Urothelium cell line (cell line): ENCODE measurements at regions not wholly inside any gene's neighbourhood (a gene's known extent, or its start where the extent isn't known, plus 50 kb on each side); places are given as distances from the start of the nearest gene placed in this dataset.
"Not testable (repeated sequence)": the region's sequence is repeated elsewhere in the genome, so short reads cannot be mapped to it uniquely, and the experiment has no call there.

Source experiments
- DNase-seq: peaks from one replicate; pipeline ENCODE4 v3.0.0; 2011; ENCODE audit warnings: low spot score, mixed read lengths
- FAIRE-seq: peaks from 2 replicates; lab custom pipeline; 2011; peaks lifted over from hg19 to GRCh38; lab: Jason Lieb, UNC

DNA sequence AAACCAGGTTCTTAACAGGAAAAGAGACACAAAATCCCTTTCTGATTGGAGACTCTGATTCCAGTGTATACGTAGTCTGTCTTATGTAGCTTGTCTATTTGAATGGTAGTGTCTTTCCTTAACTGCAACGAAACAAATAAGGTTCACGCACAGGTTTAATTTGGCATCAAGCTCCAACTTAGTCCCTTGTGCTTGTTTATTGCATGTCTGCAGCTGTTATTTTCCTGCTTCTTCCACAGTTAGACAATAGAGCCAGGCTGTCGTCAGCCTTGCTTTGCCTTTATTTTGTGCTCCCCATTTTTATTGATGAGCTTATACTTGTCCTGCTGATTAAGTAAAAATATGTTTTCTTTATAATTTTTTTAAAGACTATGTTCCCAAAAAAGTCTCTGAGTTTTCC is 152.7 kb upstream of the CDIN1 start:
- DNase-seq (no peak), FAIRE-seq (no peak)

DNA sequence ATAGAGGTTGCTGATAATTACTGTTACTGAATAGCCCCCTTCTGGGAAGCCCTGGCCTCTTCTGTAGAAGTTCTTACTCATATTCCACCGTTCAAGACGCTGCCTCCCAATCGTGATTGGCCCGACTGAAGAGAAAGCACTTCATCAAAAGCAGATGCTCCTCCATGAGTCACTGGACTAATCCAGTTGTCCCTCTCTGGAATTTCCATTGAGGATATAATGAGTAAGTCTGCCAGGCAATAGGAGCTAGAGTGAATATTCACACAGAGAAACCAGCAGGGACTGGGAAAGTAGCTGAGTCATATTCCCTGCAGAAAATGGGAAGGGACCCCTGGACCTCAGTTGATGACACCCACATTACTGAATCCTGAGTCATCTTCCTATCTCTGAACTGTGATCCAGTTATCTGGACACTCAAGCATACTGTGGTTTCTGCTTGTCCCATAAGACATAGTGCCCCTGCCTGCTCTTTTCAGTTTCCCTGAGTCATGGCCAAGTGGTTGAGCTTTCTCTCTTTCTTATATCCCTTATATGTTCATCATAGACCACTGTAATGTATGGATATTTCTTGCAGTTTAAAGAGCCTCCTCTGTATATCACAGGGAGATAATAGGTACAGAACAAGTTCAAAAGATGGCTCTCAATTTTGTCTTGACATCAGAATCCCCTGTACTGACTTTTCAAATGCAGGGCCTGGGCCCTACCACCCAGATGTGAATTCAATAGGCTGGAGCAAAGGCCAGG is 151.2 kb upstream of the CDIN1 start:
- FAIRE-seq: no peak

DNA sequence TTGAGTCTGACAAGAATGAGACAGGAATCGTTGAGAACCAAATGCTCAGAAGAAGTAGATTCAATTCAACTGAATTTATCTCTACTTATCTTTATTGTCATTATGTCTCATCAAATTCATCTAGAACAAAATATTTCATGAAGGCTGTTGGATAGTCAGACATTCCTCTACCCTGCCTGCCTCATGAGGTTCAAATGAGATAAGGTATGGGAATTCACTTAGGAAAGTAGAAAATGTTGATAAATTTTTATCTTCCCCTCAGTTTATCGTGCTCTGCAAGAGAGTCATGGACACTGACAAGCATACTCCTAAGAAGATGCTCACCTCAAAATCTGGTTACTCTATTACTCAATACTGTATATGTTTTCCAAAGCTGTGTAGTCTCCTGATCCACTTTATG is 149.7 kb upstream of the CDIN1 start:
- no peak for FAIRE-seq
- no peak for DNase-seq

More for the DNA sequence above, 151.2 kb upstream of the CDIN1 start:
- DNase-seq: peak; percentile 80

DNA sequence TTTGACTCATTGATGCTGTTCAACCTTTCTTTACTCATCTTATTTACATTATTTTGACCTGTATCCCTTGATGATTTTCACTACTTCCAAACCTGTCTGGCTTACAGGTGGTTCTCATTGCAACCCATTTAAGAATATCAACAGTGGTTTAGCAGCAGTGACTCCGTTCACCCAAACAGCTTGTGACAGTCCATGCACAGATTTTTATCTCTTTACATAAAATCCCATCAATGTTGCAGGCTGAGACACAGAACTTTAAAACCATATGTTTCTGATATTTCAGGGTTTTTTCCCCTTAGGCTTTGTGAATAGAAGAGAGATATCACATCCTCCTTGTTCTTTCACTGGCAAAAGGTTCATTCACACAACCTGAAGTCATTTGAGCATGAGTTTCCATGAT is 149.1 kb upstream of the CDIN1 start:
- FAIRE-seq (no peak), DNase-seq (no peak)

DNA sequence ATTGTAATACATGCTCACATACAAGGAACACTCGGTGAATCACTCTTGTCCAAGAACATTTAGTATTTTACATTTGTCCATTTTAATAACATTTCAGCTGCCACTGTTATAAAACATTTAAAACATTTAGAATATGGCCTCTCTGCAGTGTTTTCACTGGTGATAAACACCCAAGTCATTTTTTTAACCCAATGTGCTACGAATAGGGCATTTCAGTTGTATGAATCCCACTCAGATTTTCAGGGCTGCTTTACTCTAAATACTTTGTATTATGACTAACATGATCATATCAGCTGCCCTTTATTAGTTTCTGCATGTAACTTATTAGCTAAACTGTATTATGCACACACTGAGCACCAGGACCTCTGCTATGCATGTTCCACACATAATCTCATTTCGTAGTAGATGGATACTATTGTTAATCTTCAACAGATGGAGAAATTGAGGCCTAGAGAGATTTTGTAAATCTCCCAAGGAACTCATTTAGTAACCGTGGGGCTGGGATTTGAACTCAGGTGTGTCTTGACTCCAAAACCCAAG is 148.6 kb upstream of the CDIN1 start:
- DNase-seq (no peak), FAIRE-seq (no peak)

DNA sequence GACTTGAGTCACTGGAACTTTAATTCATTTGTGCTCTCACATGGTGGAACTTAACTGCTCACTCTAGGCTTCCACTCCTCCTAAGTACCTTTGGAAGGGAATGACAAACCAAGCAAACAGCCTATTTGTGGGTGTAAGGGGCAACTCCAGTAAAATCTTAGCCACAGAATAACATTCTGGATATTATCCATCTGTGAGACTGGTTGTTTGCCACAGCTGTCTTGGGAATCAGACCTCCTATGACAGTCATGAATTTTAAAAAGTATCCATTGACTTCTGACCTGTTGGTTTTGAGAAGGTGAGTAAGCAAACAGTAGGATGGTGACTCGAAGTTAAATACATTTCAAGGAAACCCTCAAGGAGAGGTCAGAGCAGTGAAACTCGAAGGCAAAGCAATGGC is 147.3 kb upstream of the CDIN1 start:
- DNase-seq: no peak
- FAIRE-seq: no peak

DNA sequence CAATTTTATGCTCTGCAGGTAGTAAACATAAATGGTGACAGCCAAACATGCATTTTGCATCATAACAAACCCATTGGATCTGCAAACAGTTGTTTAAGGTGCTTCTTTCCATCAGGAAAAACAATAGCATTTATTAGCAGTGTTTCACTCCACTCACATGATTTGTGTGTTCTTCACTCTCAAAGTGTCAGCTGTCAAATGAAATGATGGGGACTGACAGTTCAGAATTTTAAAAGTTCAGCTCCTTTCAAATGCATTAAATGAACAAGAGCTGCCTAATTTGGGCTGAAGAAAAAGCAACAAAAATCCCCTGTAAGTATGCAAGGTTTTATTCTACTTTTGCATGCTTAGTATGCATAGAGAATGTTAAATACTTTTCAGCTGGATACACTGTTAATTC is 145.2 kb upstream of the CDIN1 start:
- no peak for FAIRE-seq
- no peak for DNase-seq

DNA sequence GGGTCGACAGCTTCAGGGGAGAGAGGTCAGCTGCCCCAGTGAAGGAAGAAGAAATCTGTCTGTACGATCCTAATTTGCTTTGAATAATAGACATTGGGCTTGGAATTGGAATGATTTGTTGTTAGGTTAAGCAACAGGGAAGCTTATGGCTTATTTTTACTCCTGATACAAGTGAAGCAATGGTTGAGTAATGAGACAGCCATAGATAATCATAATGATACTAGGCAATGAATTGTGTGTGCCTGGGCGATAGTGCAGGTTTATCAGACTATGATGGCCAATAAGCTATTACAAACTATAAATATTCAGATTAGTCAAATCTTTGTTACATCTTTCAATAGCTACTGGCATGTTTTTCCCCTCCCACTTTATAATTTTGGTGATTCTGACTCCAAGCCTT is 140.9 kb upstream of the CDIN1 start:
- DNase-seq (no peak), FAIRE-seq (no peak)

DNA sequence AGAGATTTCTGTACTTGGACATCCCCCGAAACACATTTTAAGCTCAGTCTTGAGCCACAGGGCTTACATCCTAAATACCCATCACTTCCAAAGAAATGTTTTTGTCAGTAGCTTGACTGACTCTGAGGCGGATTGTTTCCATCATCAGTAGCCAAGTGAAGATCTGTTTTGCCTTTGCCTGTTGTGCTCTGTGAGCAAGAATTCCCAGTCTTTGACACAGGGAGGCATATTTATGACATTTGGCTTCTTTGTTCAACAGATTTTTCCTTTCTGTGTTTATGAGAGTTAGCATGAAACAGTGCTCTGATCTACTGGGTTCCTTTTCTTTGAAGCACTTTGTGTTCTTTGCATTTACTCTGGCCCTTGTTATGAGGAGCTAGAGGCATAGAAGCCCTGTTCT is 132.1 kb upstream of the CDIN1 start:
- no peak for FAIRE-seq
- DNase-seq: no peak

DNA sequence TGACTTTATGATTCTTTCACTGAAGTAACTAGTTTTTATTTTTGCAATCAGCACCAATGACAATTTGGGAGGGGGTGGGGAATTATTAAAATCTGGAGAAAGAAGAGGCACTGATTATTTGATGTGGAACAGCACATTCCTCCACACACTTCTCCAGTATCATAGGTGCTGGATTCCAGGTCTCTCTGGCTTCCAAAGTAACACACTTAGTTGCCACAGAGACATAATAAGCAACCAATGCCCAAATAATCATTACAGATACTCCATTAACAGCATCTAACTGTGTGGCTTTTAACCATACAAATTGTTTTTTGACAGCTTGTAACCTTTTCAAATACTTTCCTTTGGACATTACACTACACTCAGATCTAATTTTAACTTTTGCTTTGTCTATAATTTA is 131.0 kb upstream of the CDIN1 start:
- no peak for FAIRE-seq
- DNase-seq: no peak

DNA sequence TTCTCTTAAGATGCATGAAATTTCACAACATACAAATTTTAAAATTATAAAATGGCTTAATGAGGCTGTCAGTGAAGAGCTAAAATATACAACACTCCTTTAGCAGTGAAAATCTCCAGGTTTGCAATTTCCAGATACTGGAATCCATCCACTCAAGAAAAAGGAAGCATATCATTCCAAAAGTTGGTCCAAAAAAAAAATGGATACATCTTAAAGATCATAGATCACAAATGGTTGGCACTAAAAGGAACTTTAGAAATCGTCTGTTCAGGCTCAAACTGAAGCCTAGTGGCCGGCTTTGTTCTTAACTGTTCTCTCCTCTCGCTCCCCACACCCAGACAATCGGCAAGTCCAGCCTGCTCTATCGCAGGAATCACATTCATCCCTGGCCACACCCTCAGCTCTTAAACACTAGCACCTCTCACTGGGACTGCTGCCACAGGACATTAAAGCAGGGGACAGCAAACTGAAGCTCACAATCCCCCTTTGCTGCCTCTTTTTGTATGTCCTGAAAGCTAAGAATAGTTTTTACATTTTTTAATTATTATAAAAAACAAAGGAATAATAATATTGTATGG is 130.3 kb upstream of the CDIN1 start:
- FAIRE-seq (no peak), DNase-seq (no peak)

DNA sequence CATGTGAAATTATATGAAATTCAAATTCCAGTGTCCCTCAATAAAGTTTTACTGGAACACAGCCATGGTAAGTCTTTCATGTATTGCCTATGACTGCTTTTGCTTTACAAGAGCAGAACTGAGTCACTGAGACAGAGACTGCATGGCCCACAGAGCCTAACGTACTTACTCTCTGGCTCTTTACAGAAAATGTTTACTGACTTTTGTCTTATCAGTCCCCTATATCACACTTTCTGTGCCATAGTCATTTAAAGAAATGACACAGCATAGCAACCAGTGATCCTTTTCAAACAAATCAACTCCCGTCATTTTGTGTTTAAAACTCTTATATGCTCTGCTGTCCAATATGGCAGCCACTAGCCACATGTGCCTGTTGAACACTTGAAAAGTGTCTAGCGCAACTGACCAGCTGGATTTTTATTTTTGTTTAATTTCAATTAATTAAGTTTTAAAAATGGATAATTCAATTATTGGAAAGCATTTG is 129.7 kb upstream of the CDIN1 start:
- FAIRE-seq (no peak), DNase-seq (no peak)

DNA sequence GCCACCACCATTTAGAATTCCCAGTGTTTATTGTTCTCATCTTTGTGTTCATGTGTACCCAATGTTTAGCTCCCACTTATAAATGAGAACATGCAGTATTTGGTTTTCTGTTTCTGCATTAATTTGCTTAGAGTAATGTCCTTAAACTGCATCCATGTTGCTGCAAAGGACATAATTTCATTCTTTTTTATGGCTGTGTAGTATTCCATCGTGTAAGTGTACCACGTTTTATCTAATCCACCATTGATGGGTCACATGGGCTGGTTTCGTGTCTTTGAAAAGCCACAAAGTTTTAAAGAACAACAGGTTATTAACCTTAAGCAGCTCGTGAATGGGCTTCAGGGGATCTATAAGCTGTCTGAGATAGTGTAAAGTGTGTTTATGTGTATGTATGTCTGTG is 125.2 kb upstream of the CDIN1 start:
- not testable (repeated sequence) for FAIRE-seq, DNase-seq

DNA sequence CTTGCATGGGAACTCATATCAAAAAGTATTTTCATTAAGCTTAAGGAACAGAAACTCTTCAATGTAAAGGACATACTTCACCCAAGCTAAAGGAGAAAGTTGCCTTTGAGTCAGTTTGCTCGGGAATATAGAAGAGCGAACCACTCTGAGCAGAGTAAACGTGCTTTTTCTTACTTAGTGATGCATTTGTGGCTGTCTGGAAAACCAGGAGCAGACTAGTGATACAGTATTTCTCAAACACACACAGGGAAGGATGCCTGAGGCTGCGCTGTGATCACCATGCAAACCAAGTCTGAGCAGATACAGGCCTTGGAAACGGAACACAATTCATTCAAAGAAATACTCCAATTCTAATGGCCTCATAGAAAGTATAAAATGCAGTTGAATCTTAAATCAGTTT is 121.0 kb upstream of the CDIN1 start:
- no peak for FAIRE-seq
- DNase-seq: no peak

DNA sequence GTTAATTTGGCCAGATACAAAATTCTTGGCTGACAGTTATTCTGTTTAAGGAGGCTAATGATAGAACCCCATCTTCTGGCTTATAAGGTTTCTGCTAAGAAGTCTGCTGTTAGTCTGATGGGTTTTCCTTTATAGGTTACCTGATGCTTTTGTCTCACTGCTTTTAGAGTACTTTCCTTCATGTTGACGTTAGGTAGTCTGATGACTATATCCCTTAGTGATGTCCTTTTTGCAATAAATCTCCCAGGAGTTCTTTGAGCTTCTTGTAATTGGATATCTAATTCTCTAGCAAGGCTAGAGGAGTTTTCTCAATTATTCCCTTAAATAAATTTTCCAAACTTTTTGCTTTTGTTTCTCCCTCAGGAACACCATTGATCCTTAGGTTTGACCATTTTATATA is 114.1 kb upstream of the CDIN1 start:
- no peak for FAIRE-seq

DNA sequence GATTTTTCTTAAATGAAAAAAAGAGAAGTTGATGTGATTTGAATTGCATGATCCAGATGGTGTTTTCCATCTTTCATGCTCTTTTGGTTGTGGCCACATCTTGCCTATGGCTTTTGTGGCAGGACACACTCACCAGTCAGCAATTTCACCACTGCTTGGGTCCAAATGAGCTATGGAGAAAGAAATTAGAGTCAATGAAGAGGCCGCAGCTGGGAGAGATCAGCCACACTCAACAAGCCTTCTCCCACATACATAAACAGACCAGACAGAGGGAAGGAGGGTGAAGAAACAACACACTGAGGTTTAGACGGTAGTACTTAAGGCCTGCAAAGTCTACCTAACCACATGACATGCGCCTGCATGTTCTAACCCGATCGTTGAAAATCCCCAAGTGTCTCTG is 110.7 kb upstream of the CDIN1 start:
- DNase-seq (no peak), FAIRE-seq (no peak)

More for the DNA sequence above, 114.1 kb upstream of the CDIN1 start:
- no peak for DNase-seq

DNA sequence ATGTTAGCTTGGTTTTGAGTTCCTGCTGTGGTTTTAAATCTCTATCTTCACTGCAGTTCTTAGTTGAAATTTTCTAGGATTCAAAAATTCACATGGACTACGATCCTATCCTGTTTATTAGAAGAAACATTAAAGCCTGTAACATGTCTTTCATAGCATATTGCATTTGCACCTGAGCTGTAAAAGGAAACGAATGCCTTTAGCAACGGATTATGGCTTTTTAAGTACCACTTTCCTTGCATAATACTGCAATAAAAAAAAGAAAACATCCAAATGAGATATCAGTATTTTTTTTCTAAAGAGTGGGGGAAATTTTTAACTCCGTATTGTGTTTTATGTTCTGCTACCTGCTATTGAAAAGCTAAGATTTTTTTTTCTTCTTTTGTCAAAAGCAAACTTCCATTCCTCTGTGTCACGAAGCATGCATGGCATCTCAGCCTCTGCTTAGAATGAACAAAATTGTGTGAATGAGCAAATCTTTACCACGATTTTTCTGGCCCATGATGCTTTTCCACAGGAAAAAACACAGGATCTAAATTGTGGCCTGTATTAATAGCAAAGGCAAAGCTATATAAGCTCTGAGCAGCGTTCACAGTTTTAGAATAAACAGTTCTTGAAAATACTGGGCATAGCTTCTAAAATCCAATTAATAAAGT is 110.0 kb upstream of the CDIN1 start:
- FAIRE-seq (no peak), DNase-seq (no peak)

DNA sequence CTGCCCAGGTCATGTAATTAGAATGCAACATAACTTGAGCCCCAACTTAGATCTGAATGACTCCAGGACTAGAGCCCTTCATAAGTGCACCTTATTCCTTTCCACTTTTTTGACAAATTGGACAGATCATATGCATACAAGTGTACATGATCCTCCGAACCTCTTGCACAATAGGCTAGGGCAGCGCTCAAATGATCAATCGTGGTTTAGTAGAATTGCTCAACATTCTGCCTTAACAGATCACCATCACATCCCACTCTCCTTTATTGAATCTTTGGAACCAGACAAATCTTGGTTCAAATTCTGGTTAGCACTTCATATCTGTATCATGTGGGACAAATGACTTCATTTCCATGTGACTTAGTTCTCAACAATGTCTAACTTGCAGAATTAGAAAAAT is 106.8 kb upstream of the CDIN1 start:
- DNase-seq: no peak
- FAIRE-seq: no peak

DNA sequence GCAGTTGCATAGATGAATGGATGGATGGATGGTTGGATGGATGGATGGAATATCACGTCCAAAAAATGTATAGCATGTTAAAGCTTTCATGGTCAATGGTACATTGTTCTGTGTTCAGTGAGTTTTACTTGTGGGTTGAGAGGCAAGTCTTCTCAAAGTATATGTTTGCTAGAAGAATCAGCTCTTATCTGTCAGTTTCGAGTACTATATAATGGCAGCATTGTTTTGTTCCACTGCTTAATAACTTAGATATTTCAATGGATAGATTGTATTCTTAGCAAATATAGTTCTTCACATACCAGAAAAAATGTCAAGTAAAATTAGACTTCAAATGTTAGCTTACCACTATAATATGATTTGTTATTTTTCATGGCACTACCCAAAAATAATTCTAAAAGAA is 100.9 kb upstream of the CDIN1 start:
- FAIRE-seq (no peak), DNase-seq (no peak)

DNA sequence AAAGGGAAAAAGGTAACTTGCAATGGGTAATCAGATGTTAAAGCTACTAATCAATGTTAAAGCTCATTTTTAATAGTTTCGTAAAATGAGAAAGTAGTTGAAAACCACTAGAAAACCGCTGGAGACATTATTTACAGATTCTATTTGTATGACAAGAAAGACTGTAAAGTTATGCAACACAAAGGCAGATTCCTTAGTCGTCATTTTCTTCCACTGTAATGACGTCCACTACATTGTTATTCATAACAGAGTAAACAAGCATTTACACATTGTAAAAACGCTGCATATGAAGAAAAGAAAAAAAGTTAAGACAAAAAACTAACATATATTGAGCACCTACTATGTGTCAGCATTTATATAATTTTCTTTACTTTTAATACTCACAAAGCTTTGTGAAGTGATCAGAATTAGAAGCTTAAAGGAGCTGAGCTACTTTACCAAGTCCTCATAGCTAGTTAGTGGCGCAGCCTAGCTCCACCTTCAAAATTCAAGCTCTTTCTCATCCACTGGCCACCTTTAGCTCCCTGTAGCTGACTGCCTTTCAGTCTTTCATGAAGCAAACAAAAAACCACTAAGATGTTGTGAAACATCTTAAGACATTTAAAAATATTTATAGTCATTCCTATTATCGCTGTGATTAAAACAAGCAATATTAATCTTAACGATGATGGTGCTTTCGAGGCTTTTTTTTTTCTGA is 100.1 kb upstream of the CDIN1 start:
- no peak for FAIRE-seq
- no peak for DNase-seq

DNA sequence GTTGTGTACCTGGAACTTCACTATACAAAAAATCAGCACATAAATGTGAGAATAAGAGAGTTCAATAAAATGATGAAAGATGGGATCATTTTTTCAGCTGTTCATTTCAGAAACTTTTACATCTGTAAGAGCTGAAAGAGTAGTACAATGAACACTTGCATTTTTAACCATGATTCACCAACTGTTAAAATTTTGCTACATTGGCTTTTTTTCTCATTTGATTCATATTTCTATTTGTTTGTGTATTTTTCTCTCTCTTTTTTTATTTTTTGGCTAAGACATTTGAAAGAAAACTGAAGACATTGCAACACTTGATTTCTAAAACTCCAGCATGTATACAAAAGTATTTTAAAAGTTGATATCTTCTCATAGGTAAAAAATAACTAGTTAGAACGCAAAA is 98.3 kb upstream of the CDIN1 start:
- DNase-seq (no peak), FAIRE-seq (no peak)
